Sigmoid colon (tissue), 4 donors: ENCODE measurements at regions not wholly inside any gene's neighbourhood (a gene's known extent, or its start where the extent isn't known, plus 50 kb on each side); places are given as distances from the start of the nearest gene placed in this dataset.

Experiments used
- POLR2A ChIP-seq, 2 donors: fragments of 450-650 bp; IDR thresholded peaks; one replicate each; pipeline ENCODE4 v1.6.1; 2016; ENCODE audit warnings: antibody characterized with exemption in 2 of 2, mild to moderate bottlenecking in 2 of 2, moderate library complexity in 2 of 2
- POLR2AphosphoS5 ChIP-seq, 4 donors: sonication (generic); formaldehyde crosslinking; IDR thresholded peaks; one replicate each; pipeline ENCODE4 v1.6.1; 2017; ENCODE audit warnings: antibody characterized with exemption in 4 of 4

GRCh38 chr16:49081086-49081485 lies 200.6 kb downstream of the CBLN1 start:
- TF ChIP-seq POLR2A (IDR thresholded peaks at IDR 0.05) = no peak
- no peak for TF ChIP-seq POLR2AphosphoS5 (IDR thresholded peaks at IDR 0.05)
